ENCODE measurements at regions not wholly inside any gene's neighbourhood (a gene's known extent, or its start where the extent isn't known, plus 50 kb on each side); places are given as distances from the start of the nearest gene placed in this dataset.

DNA sequence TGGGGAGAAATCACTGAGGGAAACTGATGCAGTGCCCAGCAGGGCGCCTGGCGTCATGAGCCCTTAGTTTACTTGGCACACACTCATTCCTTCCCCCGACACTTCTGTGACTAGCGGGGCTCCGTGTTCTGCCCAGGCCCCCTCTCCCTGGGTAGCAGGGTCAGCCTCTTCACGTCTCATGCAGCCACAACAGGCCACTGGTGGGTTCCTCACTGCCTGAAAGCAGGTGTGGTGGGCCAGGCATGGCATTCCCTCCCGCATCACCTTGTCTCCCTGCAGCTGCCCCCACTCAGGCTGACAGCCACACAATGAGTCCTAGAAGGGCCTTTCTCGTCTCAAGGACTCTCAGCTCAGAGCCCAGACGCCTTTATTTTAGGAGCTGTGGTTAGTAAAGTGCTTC lies 51.1 kb upstream of the CPLX2 start:
- Histone ChIP-seq H3K36me3 (ENCODE audit: control insufficient read depth, insufficient read depth, low read length) (no peaks in the 10 kb centered on the region), H3K27me3 (replicated peaks; ENCODE audit: control insufficient read depth, insufficient read depth, low read length) (no peaks in the 10 kb centered on the region), H3K4me3 (replicated peaks; ENCODE audit: low read depth, low read length) (no peak overlapping the region)
- TF ChIP-seq CTCF (IDR thresholded peaks at IDR 0.05; ENCODE audit: insufficient read depth, low read length, poor library complexity, severe bottlenecking) = no peak
- DNase-seq (ENCODE audit: extremely low read depth, insufficient read length) = no peak

Measured in GM06990 (cell line).